Glutamatergic neuron (in vitro differentiated cells): ENCODE measurements at regions not wholly inside any gene's neighbourhood (a gene's known extent, or its start where the extent isn't known, plus 50 kb on each side); places are given as distances from the start of the nearest gene placed in this dataset.

Source experiments
- DNase-seq: peaks from one replicate; pipeline ENCODE4 v3.0.0; 2022
- H3K27ac Mint-ChIP-seq: one replicate; pipeline ENCODE4 v1.8.0; 2020; ENCODE audit warnings: mild to moderate bottlenecking, mixed read lengths, inconsistent platforms; ENCODE audit not compliant: unreplicated experiment
- H3K27me3 Mint-ChIP-seq: one replicate; pipeline ENCODE4 v1.8.0; 2020; ENCODE audit warnings: mild to moderate bottlenecking, moderate library complexity, mixed read lengths, inconsistent platforms; ENCODE audit not compliant: unreplicated experiment
- H3K36me3 Mint-ChIP-seq: one replicate; pipeline ENCODE4 v1.8.0; 2020; ENCODE audit warnings: mild to moderate bottlenecking, mixed read lengths, inconsistent platforms; ENCODE audit not compliant: unreplicated experiment
- H3K4me1 Mint-ChIP-seq: one replicate; pipeline ENCODE4 v1.8.0; 2020; ENCODE audit warnings: mild to moderate bottlenecking, low read depth, mixed read lengths, inconsistent platforms; ENCODE audit not compliant: unreplicated experiment
- H3K4me3 Mint-ChIP-seq: one replicate; pipeline ENCODE4 v1.8.0; 2020; ENCODE audit warnings: mild to moderate bottlenecking, mixed read lengths, inconsistent platforms; ENCODE audit not compliant: unreplicated experiment
- H3K9me3 Mint-ChIP-seq: one replicate; pipeline ENCODE4 v1.8.0; 2020; ENCODE audit warnings: mild to moderate bottlenecking, moderate library complexity, mixed read lengths, inconsistent platforms; ENCODE audit not compliant: unreplicated experiment
- TF ChIP-seq, protein P1 (sequence below): fragments of 200-600 bp; sonication (generic); IDR thresholded peaks from one replicate; pipeline ENCODE4 v1.5.0; 2021; ENCODE audit not compliant: partially characterized antibody, unreplicated experiment

- TF ChIP-seq, protein P1, sequence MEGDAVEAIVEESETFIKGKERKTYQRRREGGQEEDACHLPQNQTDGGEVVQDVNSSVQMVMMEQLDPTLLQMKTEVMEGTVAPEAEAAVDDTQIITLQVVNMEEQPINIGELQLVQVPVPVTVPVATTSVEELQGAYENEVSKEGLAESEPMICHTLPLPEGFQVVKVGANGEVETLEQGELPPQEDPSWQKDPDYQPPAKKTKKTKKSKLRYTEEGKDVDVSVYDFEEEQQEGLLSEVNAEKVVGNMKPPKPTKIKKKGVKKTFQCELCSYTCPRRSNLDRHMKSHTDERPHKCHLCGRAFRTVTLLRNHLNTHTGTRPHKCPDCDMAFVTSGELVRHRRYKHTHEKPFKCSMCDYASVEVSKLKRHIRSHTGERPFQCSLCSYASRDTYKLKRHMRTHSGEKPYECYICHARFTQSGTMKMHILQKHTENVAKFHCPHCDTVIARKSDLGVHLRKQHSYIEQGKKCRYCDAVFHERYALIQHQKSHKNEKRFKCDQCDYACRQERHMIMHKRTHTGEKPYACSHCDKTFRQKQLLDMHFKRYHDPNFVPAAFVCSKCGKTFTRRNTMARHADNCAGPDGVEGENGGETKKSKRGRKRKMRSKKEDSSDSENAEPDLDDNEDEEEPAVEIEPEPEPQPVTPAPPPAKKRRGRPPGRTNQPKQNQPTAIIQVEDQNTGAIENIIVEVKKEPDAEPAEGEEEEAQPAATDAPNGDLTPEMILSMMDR, result no peak
- no peak for DNase-seq
- H3K27ac Mint-ChIP-seq, result no peak overlapping the region
Measured at GRCh38 chr1:59156051-59156450, 140.8 kb upstream of the FGGY start.

GRCh38 chr1:59156526-59157199 lies 140.2 kb upstream of the FGGY start:
- H3K27ac Mint-ChIP-seq, result no peak overlapping the region

More at GRCh38 chr1:59156051-59156450, 140.8 kb upstream of the FGGY start:
- peaks cover 11% of the 10 kb centered on the region for H3K4me1 Mint-ChIP-seq
- peaks cover 2% of the 10 kb centered on the region for H3K27me3 Mint-ChIP-seq
- H3K9me3 Mint-ChIP-seq, result peaks cover 4% of the 10 kb centered on the region
- no peak overlapping the region for H3K4me3 Mint-ChIP-seq
- peaks cover 5% of the 10 kb centered on the region for H3K36me3 Mint-ChIP-seq

DNA sequence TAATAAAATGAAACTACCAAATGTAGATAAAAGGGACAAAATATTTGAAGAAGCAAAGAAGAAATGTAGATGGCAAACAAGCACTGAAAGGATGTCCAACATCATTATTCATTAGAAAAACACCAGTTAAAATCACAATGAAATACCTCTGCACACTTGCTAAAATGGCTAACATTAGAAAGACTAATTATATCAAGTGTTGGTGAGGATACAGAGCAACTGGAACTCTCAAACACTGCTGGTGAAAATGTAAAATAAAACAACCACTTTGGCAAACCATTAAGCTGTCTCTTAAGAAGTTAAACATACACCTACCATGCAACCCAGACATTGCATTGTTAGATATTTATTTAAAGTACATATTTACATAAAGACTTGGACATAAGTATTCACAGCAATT lies 138.6 kb upstream of the FGGY start:
- Mint-ChIP-seq H3K4me1 (no peaks in the 10 kb centered on the region), H3K27me3 (peaks cover 2% of the 10 kb centered on the region), H3K36me3 (peaks cover 5% of the 10 kb centered on the region), H3K4me3 (no peak overlapping the region), H3K9me3 (peaks cover 2% of the 10 kb centered on the region), H3K27ac (no peak overlapping the region)
- no peak for DNase-seq
- TF ChIP-seq, protein P1, result no peak

More at GRCh38 chr1:59156526-59157199, 140.2 kb upstream of the FGGY start:
- Mint-ChIP-seq H3K27me3 (peaks cover 2% of the 10 kb centered on the region), H3K4me1 (peaks cover 5% of the 10 kb centered on the region), H3K9me3 (peaks cover 2% of the 10 kb centered on the region), H3K36me3 (peaks cover 5% of the 10 kb centered on the region), H3K4me3 (no peak overlapping the region)
- DNase-seq, result no peak
- TF ChIP-seq, protein P1, result no peak

- no peak for DNase-seq
- no peaks in the 10 kb centered on the region for H3K4me1 Mint-ChIP-seq
- H3K36me3 Mint-ChIP-seq, result peaks cover 5% of the 10 kb centered on the region
Measured at GRCh38 chr1:59159557-59160203, 137.2 kb upstream of the FGGY start.

More at GRCh38 chr1:59159557-59160203, 137.2 kb upstream of the FGGY start:
- Mint-ChIP-seq H3K4me3 (no peak overlapping the region), H3K27ac (no peak overlapping the region), H3K27me3 (peaks cover 2% of the 10 kb centered on the region), H3K9me3 (peaks cover 2% of the 10 kb centered on the region)
- TF ChIP-seq, protein P1, result no peak
